Liver (tissue), 8 donors: ENCODE measurements at regions not wholly inside any gene's neighbourhood (a gene's known extent, or its start where the extent isn't known, plus 50 kb on each side); places are given as distances from the start of the nearest gene placed in this dataset.

ENCODE experiments used
- DNase-seq: peaks from one replicate; pipeline ENCODE4 v3.0.0-alpha.2; 2017; ENCODE audit warnings: low spot score
- H3K27ac ChIP-seq, 2 donors: one replicate each; pipeline ENCODE4 v1.7.0; 2013; ENCODE audit warnings: inconsistent platforms in 2 of 2, low read length in 2 of 2, control low read depth in 1 of 2, low read depth in 1 of 2, mild to moderate bottlenecking in 1 of 2
- H3K27me3 ChIP-seq, 4 donors: one replicate each; pipeline versions ENCODE4 v1.6.1 to v1.7.0; 2013; ENCODE audit warnings: low read length in 3 of 4, inconsistent platforms in 1 of 4, mild to moderate bottlenecking in 1 of 4, moderate library complexity in 1 of 4; ENCODE audit not compliant: control insufficient read depth in 4 of 4, insufficient read depth in 4 of 4
- H3K36me3 ChIP-seq, 4 donors: one replicate each; pipeline versions ENCODE4 v1.6.1 to v1.7.0; 2013; ENCODE audit warnings: low read length in 3 of 4, mild to moderate bottlenecking in 3 of 4, low read depth in 1 of 4, moderate library complexity in 1 of 4; ENCODE audit not compliant: control insufficient read depth in 4 of 4, insufficient read depth in 3 of 4
- H3K4me1 ChIP-seq, 4 donors: one replicate each; pipeline versions ENCODE4 v1.6.1 to v1.7.0; 2013; ENCODE audit warnings: low read length in 3 of 4, mild to moderate bottlenecking in 3 of 4, moderate library complexity in 1 of 4; ENCODE audit not compliant: control insufficient read depth in 4 of 4, insufficient read depth in 4 of 4
- H3K4me3 ChIP-seq, 3 donors: one replicate each; pipeline versions ENCODE4 v1.6.1 to v1.7.0; 2013; ENCODE audit warnings: low read length in 3 of 3, control low read depth in 1 of 3, low read depth in 1 of 3, mild to moderate bottlenecking in 1 of 3
- H3K9ac ChIP-seq, 2 donors: one replicate each; pipeline ENCODE4 v1.7.0; 2013; ENCODE audit warnings: low read length in 2 of 2, mild to moderate bottlenecking in 2 of 2, moderate library complexity in 2 of 2, control low read depth in 1 of 2, low read depth in 1 of 2
- H3K9me3 ChIP-seq, 4 donors: one replicate each; pipeline versions ENCODE4 v1.6.1 to v1.7.0; 2013; ENCODE audit warnings: low read length in 3 of 4; ENCODE audit not compliant: control insufficient read depth in 4 of 4
- ATF3 ChIP-seq: IDR thresholded peaks from 2 replicates; pipeline ENCODE4 v1.6.1; 2016; ENCODE audit warnings: antibody characterized with exemption
- CTCF ChIP-seq: fragments of 150-350 bp; IDR thresholded peaks from 2 replicates; pipeline ENCODE4 v1.5.1; 2017; ENCODE audit warnings: improper control_type of control experiment, low read depth, low read length; ENCODE audit not compliant: missing input control
- EGR1 ChIP-seq, 2 donors: IDR thresholded peaks; 2 replicates each; pipeline ENCODE4 v1.6.1; 2016 to 2018; ENCODE audit warnings: antibody characterized with exemption in 2 of 2, low read depth in 2 of 2
- FOXA1 ChIP-seq: IDR thresholded peaks from 2 replicates; pipeline ENCODE4 v1.6.1; 2016; ENCODE audit warnings: antibody characterized with exemption
- FOXA2 ChIP-seq: IDR thresholded peaks from 2 replicates; pipeline ENCODE4 v1.6.1; 2016; ENCODE audit warnings: antibody characterized with exemption
- GABPA ChIP-seq, 2 donors: IDR thresholded peaks in 1 of 2; conservative IDR thresholded peaks in 1 of 2; 2 replicates each; pipeline ENCODE4 v1.6.1; 2016; ENCODE audit warnings: antibody characterized with exemption in 2 of 2, mild to moderate bottlenecking in 1 of 2, moderate library complexity in 1 of 2
- HNF4A ChIP-seq, 2 donors: conservative IDR thresholded peaks; 2 replicates each; pipeline ENCODE4 v1.6.1; 2016; ENCODE audit warnings: antibody characterized with exemption in 2 of 2, mild to moderate bottlenecking in 2 of 2
- HNF4G ChIP-seq: IDR thresholded peaks from 2 replicates; pipeline ENCODE4 v1.6.1; 2016; ENCODE audit warnings: antibody characterized with exemption
- JUND ChIP-seq, 2 donors: IDR thresholded peaks; 2 replicates each; pipeline ENCODE4 v1.6.1; 2016; ENCODE audit warnings: antibody characterized with exemption in 2 of 2
- MAX ChIP-seq: IDR thresholded peaks from 2 replicates; pipeline ENCODE4 v1.6.1; 2016; ENCODE audit warnings: antibody characterized with exemption
- NR2F2 ChIP-seq: IDR thresholded peaks from 2 replicates; pipeline ENCODE4 v1.6.1; 2016; ENCODE audit warnings: antibody characterized with exemption
- RAD21 ChIP-seq, 2 donors: IDR thresholded peaks; 2 replicates each; pipeline ENCODE4 v1.6.1; 2016; ENCODE audit warnings: antibody characterized with exemption in 2 of 2, mild to moderate bottlenecking in 2 of 2
- REST ChIP-seq: IDR thresholded peaks from 2 replicates; pipeline ENCODE4 v1.6.1; 2016; ENCODE audit warnings: antibody characterized with exemption, mild to moderate bottlenecking
- RXRA ChIP-seq, 2 donors: IDR thresholded peaks; 2 replicates each; pipeline ENCODE4 v1.6.1; 2017 to 2018; ENCODE audit warnings: antibody characterized with exemption in 2 of 2, mild to moderate bottlenecking in 1 of 2
- SP1 ChIP-seq: IDR thresholded peaks from 2 replicates; pipeline ENCODE4 v1.6.1; 2018; ENCODE audit warnings: antibody characterized with exemption, mild to moderate bottlenecking
- TAF1 ChIP-seq: conservative IDR thresholded peaks from 2 replicates; pipeline ENCODE4 v1.6.1; 2016; ENCODE audit warnings: antibody characterized with exemption, mild to moderate bottlenecking
- YY1 ChIP-seq: IDR thresholded peaks from 2 replicates; pipeline ENCODE4 v1.6.1; 2016; ENCODE audit warnings: antibody characterized with exemption, mild to moderate bottlenecking
- ZBTB33 ChIP-seq: IDR thresholded peaks from 2 replicates; pipeline ENCODE4 v1.6.1; 2016; ENCODE audit warnings: antibody characterized with exemption
- WGBS: extraction: QIAGEN DNeasy Blood & Tissue Kit; methylation state at CpG from one replicate; pipeline ENCODE4 v1.1.7; 2013; 5-methylcytosine and 5-hydroxymethylcytosine counted together
- donor health status: healthy.
- donor health status: healthy.
- donor health status: healthy.
- donor health status: healthy.
- donor health status: healthy.

- no peak overlapping the region for H3K9ac ChIP-seq
- no peaks in the 10 kb centered on the region for H3K27me3 ChIP-seq
- H3K27ac ChIP-seq: no peak overlapping the region
- TF ChIP-seq RAD21 (IDR thresholded peaks at IDR 0.05) (no peak), TAF1 (no peak), JUND (IDR thresholded peaks at IDR 0.05) (no peak), MAX (no peak), ZBTB33 (no peak), HNF4G (no peak), REST (no peak), NR2F2 (no peak), HNF4A (conservative IDR thresholded peaks at IDR 0.05) (no peak), SP1 (no peak), EGR1 (IDR thresholded peaks at IDR 0.05; ENCODE audit: low read depth in 2 of 2) (no peak), FOXA2 (no peak), RXRA (IDR thresholded peaks at IDR 0.05) (no peak), FOXA1 (no peak), GABPA (IDR thresholded peaks at IDR 0.05 in 1 of 2, conservative IDR thresholded peaks at IDR 0.05 in 1 of 2) (no peak), YY1 (no peak), ATF3 (no peak), CTCF (no peak)
- no peak for DNase-seq
- 75% methylated on average over 2 of the region's 2 CpGs for WGBS
- no peaks in the 10 kb centered on the region for H3K4me1 ChIP-seq
- H3K9me3 ChIP-seq: no peaks in the 10 kb centered on the region
- H3K4me3 ChIP-seq: no peak overlapping the region
- no peaks in the 10 kb centered on the region for H3K36me3 ChIP-seq
Observed at GRCh38 chr10:43012578-43012977, 64.3 kb upstream of the RET start.

- Histone ChIP-seq H3K27me3 (no peaks in the 10 kb centered on the region), H3K9me3 (no peaks in the 10 kb centered on the region), H3K9ac (no peak overlapping the region), H3K36me3 (no peaks in the 10 kb centered on the region), H3K27ac (no peak overlapping the region), H3K4me1 (no peaks in the 10 kb centered on the region), H3K4me3 (no peak overlapping the region)
- TF ChIP-seq CTCF: no peak
- 94% methylated on average over 1 of the region's 1 CpG for WGBS
- DNase-seq: no peak
Observed at GRCh38 chr10:43013065-43013464, 63.8 kb upstream of the RET start.
